Activated CD4-positive, alpha-beta T cell treated with anti-CD3 and anti-CD28 coated beads, Interleukin-2, amount 10 ng/mL, durations not matched to agents 7 days and 5 days (primary cell): ENCODE measurements at regions not wholly inside any gene's neighbourhood (a gene's known extent, or its start where the extent isn't known, plus 50 kb on each side); places are given as distances from the start of the nearest gene placed in this dataset.

Source experiments
- CTCF ChIA-PET: fragments of 350-600 bp; sonication (Branson Sonifier 250); formaldehyde crosslinking; loops from one replicate; lab custom pipeline; 2021; ENCODE audit warnings: antibody characterized with exemption; lab: Charles Lee
- POLR2A ChIA-PET: fragments of 350-600 bp; sonication (Branson Sonifier 250); formaldehyde crosslinking; loops from one replicate; lab custom pipeline; 2021; ENCODE audit warnings: antibody characterized with exemption; lab: Charles Lee
- DNase-seq: peaks from one replicate; pipeline ENCODE4 v3.0.0-alpha.2; 2020
- H3K27ac Mint-ChIP-seq: one replicate; pipeline ENCODE4 v1.8.0; 2021; ENCODE audit warnings: mild to moderate bottlenecking, moderate library complexity, mixed read lengths
- H3K27me3 Mint-ChIP-seq: one replicate; pipeline ENCODE4 v1.8.0; 2021; ENCODE audit warnings: mixed read lengths
- H3K36me3 Mint-ChIP-seq: one replicate; pipeline ENCODE4 v1.8.0; 2021; ENCODE audit warnings: low read depth, mixed read lengths
- H3K4me1 Mint-ChIP-seq: one replicate; pipeline ENCODE4 v1.8.0; 2021; ENCODE audit warnings: mixed read lengths
- H3K4me3 Mint-ChIP-seq: one replicate; pipeline ENCODE4 v1.8.0; 2021; ENCODE audit warnings: mild to moderate bottlenecking, moderate library complexity, mixed read lengths
- H3K9me3 Mint-ChIP-seq: one replicate; pipeline ENCODE4 v1.8.0; 2021; ENCODE audit warnings: mixed read lengths

- H3K9me3 Mint-ChIP-seq = no peaks in the 10 kb centered on the region
- H3K4me3 Mint-ChIP-seq = no peak overlapping the region
- no peaks in the 10 kb centered on the region for H3K4me1 Mint-ChIP-seq
- no peak for DNase-seq
- H3K36me3 Mint-ChIP-seq = no peaks in the 10 kb centered on the region
- ChIA-PET POLR2A (no interaction called here), CTCF (interaction anchor here (1.8 kb wide), 1 partner anchor 13 kb away, joined by 3 read pairs; no protein-coding TSS in a partner anchor)
- no peak overlapping the region for H3K27ac Mint-ChIP-seq
- H3K27me3 Mint-ChIP-seq = no peaks in the 10 kb centered on the region
These were observed 2020.1 kb upstream of the PCDH20 start for GRCh38 chr13:63435667-63436324.

- H3K27me3 Mint-ChIP-seq = no peaks in the 10 kb centered on the region
- DNase-seq = no peak
- no peak overlapping the region for H3K4me3 Mint-ChIP-seq
- no peak overlapping the region for H3K27ac Mint-ChIP-seq
- no peaks in the 10 kb centered on the region for H3K36me3 Mint-ChIP-seq
- no peaks in the 10 kb centered on the region for H3K4me1 Mint-ChIP-seq
- H3K9me3 Mint-ChIP-seq = no peaks in the 10 kb centered on the region
- ChIA-PET CTCF (no interaction called here), POLR2A (no interaction called here)
These were observed 2018.0 kb upstream of the PCDH20 start for GRCh38 chr13:63433546-63434150.

GRCh38 chr13:63427170-63427569, 2011.5 kb upstream of the PCDH20 start:
- Mint-ChIP-seq H3K27me3 (no peaks in the 10 kb centered on the region), H3K4me3 (no peak overlapping the region), H3K4me1 (no peaks in the 10 kb centered on the region), H3K36me3 (no peaks in the 10 kb centered on the region), H3K9me3 (no peaks in the 10 kb centered on the region), H3K27ac (no peak overlapping the region)
- CTCF ChIA-PET = no interaction called here
- POLR2A ChIA-PET = no interaction called here
- no peak for DNase-seq

GRCh38 chr13:63425131-63425530, 2009.5 kb upstream of the PCDH20 start:
- DNase-seq = no peak
- ChIA-PET CTCF (no interaction called here), POLR2A (no interaction called here)
- Mint-ChIP-seq H3K4me3 (no peak overlapping the region), H3K4me1 (no peaks in the 10 kb centered on the region), H3K36me3 (no peaks in the 10 kb centered on the region), H3K27ac (no peak overlapping the region), H3K27me3 (no peaks in the 10 kb centered on the region), H3K9me3 (no peaks in the 10 kb centered on the region)

GRCh38 chr13:63421123-63421522, 2005.5 kb upstream of the PCDH20 start:
- H3K9me3 Mint-ChIP-seq = peaks cover 3% of the 10 kb centered on the region
- no peak overlapping the region for H3K27ac Mint-ChIP-seq
- no peak for DNase-seq
- ChIA-PET CTCF (no interaction called here), POLR2A (no interaction called here)
- no peaks in the 10 kb centered on the region for H3K4me1 Mint-ChIP-seq
- H3K36me3 Mint-ChIP-seq = no peaks in the 10 kb centered on the region
- H3K4me3 Mint-ChIP-seq = no peak overlapping the region
- no peaks in the 10 kb centered on the region for H3K27me3 Mint-ChIP-seq

- DNase-seq = no peak
- Mint-ChIP-seq H3K4me1 (no peaks in the 10 kb centered on the region), H3K27ac (no peak overlapping the region), H3K9me3 (peaks cover 4% of the 10 kb centered on the region), H3K36me3 (no peaks in the 10 kb centered on the region), H3K27me3 (no peaks in the 10 kb centered on the region), H3K4me3 (no peak overlapping the region)
- ChIA-PET POLR2A (no interaction called here), CTCF (no interaction called here)
These were observed 2005.0 kb upstream of the PCDH20 start for GRCh38 chr13:63420685-63421084.

- Mint-ChIP-seq H3K36me3 (no peaks in the 10 kb centered on the region), H3K9me3 (peaks cover 12% of the 10 kb centered on the region)
- CTCF ChIA-PET = no interaction called here
These were observed 1998.6 kb upstream of the PCDH20 start for GRCh38 chr13:63414247-63414646.

GRCh38 chr13:63409791-63410351, 1994.2 kb upstream of the PCDH20 start:
- H3K4me1 Mint-ChIP-seq = no peaks in the 10 kb centered on the region
- no peak overlapping the region for H3K4me3 Mint-ChIP-seq
- H3K9me3 Mint-ChIP-seq = peaks cover 5% of the 10 kb centered on the region
- CTCF ChIA-PET = no interaction called here
- H3K27ac Mint-ChIP-seq = no peak overlapping the region
- POLR2A ChIA-PET = no interaction called here
- no peak for DNase-seq
- H3K27me3 Mint-ChIP-seq = no peaks in the 10 kb centered on the region
- no peaks in the 10 kb centered on the region for H3K36me3 Mint-ChIP-seq

More at GRCh38 chr13:63414247-63414646, 1998.6 kb upstream of the PCDH20 start:
- POLR2A ChIA-PET = no interaction called here
- Mint-ChIP-seq H3K27ac (no peak overlapping the region), H3K4me3 (no peak overlapping the region), H3K4me1 (no peaks in the 10 kb centered on the region), H3K27me3 (no peaks in the 10 kb centered on the region)
- no peak for DNase-seq

- no peak for DNase-seq
- H3K27me3 Mint-ChIP-seq = no peaks in the 10 kb centered on the region
- no peaks in the 10 kb centered on the region for H3K4me1 Mint-ChIP-seq
- H3K9me3 Mint-ChIP-seq = peaks cover under 1% of the 10 kb centered on the region
- no peaks in the 10 kb centered on the region for H3K36me3 Mint-ChIP-seq
- no peak overlapping the region for H3K27ac Mint-ChIP-seq
- ChIA-PET CTCF (no interaction called here), POLR2A (no interaction called here)
- H3K4me3 Mint-ChIP-seq = no peak overlapping the region
These were observed 1992.9 kb upstream of the PCDH20 start for GRCh38 chr13:63408331-63409189.

- CTCF ChIA-PET = no interaction called here
- POLR2A ChIA-PET = no interaction called here
- Mint-ChIP-seq H3K9me3 (peaks cover 3% of the 10 kb centered on the region), H3K4me3 (no peak overlapping the region), H3K27ac (no peak overlapping the region), H3K4me1 (no peaks in the 10 kb centered on the region), H3K36me3 (no peaks in the 10 kb centered on the region), H3K27me3 (no peaks in the 10 kb centered on the region)
- no peak for DNase-seq
These were observed 1988.1 kb upstream of the PCDH20 start for GRCh38 chr13:63403733-63404132.

- H3K9me3 Mint-ChIP-seq = peaks cover 3% of the 10 kb centered on the region
- H3K4me3 Mint-ChIP-seq = no peak overlapping the region
- H3K36me3 Mint-ChIP-seq = no peaks in the 10 kb centered on the region
- CTCF ChIA-PET = no interaction called here
- no peak overlapping the region for H3K27ac Mint-ChIP-seq
- POLR2A ChIA-PET = no interaction called here
- no peaks in the 10 kb centered on the region for H3K4me1 Mint-ChIP-seq
- H3K27me3 Mint-ChIP-seq = no peaks in the 10 kb centered on the region
- no peak for DNase-seq
These were observed 1981.1 kb upstream of the PCDH20 start for GRCh38 chr13:63396746-63397145.

GRCh38 chr13:63393112-63393511, 1977.5 kb upstream of the PCDH20 start:
- ChIA-PET POLR2A (no interaction called here), CTCF (no interaction called here)
- Mint-ChIP-seq H3K4me1 (no peaks in the 10 kb centered on the region), H3K4me3 (no peak overlapping the region), H3K9me3 (no peaks in the 10 kb centered on the region), H3K27ac (no peak overlapping the region), H3K36me3 (no peaks in the 10 kb centered on the region), H3K27me3 (no peaks in the 10 kb centered on the region)
- no peak for DNase-seq

- Mint-ChIP-seq H3K4me1 (no peaks in the 10 kb centered on the region), H3K36me3 (no peaks in the 10 kb centered on the region), H3K27me3 (no peaks in the 10 kb centered on the region), H3K9me3 (no peaks in the 10 kb centered on the region), H3K4me3 (no peak overlapping the region), H3K27ac (no peak overlapping the region)
- ChIA-PET CTCF (no interaction called here), POLR2A (no interaction called here)
- no peak for DNase-seq
These were observed 1974.1 kb upstream of the PCDH20 start for GRCh38 chr13:63389756-63390155.
